Stomach (tissue), 4 donors: ENCODE measurements at regions not wholly inside any gene's neighbourhood (a gene's known extent, or its start where the extent isn't known, plus 50 kb on each side); places are given as distances from the start of the nearest gene placed in this dataset.

ENCODE experiments used
- POLR2A ChIP-seq, 4 donors: fragments of 450-650 bp; IDR thresholded peaks; one replicate each; pipeline ENCODE4 v1.6.1; 2016; ENCODE audit warnings: antibody characterized with exemption in 4 of 4, control low read depth in 2 of 4, mild to moderate bottlenecking in 1 of 4, moderate library complexity in 1 of 4
- TF ChIP-seq, protein P1 (sequence below), 7 experiments: fragments of 450-650 bp in 4 of 7; fragments of 200-600 bp in 3 of 7; sonication (generic) in 3 of 7; IDR thresholded peaks; one replicate each; pipeline ENCODE4 v1.5.1; 2016 to 2019; ENCODE audit warnings: antibody characterized with exemption in 7 of 7, control low read depth in 2 of 7, mild to moderate bottlenecking in 1 of 7

DNA sequence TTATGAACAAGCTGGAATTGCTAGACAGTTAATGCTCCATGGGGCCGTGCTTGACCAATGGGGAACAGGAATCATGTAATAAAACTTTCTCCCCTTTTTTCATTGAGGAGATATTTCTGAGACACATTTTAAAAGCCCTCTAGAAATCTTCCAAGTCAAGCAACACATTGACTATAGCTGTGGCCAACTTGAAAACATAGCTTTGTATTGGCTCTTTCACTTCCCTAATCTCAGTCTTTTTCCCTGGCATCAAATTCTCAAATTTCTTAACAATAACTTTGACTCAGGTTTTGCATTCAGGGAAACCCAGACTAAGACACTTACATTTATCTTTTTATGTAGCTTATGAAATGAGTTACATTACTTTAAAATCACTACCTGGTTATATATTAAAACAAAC lies 947.1 kb upstream of the MBL2 start:
- TF ChIP-seq, protein P1, sequence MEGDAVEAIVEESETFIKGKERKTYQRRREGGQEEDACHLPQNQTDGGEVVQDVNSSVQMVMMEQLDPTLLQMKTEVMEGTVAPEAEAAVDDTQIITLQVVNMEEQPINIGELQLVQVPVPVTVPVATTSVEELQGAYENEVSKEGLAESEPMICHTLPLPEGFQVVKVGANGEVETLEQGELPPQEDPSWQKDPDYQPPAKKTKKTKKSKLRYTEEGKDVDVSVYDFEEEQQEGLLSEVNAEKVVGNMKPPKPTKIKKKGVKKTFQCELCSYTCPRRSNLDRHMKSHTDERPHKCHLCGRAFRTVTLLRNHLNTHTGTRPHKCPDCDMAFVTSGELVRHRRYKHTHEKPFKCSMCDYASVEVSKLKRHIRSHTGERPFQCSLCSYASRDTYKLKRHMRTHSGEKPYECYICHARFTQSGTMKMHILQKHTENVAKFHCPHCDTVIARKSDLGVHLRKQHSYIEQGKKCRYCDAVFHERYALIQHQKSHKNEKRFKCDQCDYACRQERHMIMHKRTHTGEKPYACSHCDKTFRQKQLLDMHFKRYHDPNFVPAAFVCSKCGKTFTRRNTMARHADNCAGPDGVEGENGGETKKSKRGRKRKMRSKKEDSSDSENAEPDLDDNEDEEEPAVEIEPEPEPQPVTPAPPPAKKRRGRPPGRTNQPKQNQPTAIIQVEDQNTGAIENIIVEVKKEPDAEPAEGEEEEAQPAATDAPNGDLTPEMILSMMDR (IDR thresholded peaks at IDR 0.05), result no peak
- no peak for TF ChIP-seq POLR2A (IDR thresholded peaks at IDR 0.05)
